Mesenchymal stem cell (in vitro differentiated cells and primary cell): ENCODE measurements at regions not wholly inside any gene's neighbourhood (a gene's known extent, or its start where the extent isn't known, plus 50 kb on each side); places are given as distances from the start of the nearest gene placed in this dataset.
A peak's percentile ranks its signal among the peaks of the same experiment; 100 is the strongest.

Experiments used
- DNase-seq: peaks from one replicate; pipeline ENCODE4 v3.0.0-alpha.2; 2013
- H2AFZ ChIP-seq: one replicate; pipeline ENCODE4 v1.6.1; 2013; ENCODE audit warnings: low read depth, mild to moderate bottlenecking, control low read depth, inconsistent platforms, low read length, moderate library complexity
- H2AK5ac ChIP-seq: 2 replicates; pipeline ENCODE4 v1.6.1; 2013; ENCODE audit warnings: low read length, moderate library complexity, mild to moderate bottlenecking, inconsistent platforms; ENCODE audit not compliant: severe bottlenecking
- H2BK120ac ChIP-seq: one replicate; pipeline ENCODE4 v1.6.1; 2013; ENCODE audit warnings: low read depth, mild to moderate bottlenecking, inconsistent platforms, low read length, moderate library complexity
- H2BK12ac ChIP-seq, 2 experiments: one replicate each; pipeline ENCODE4 v1.6.1; 2013; ENCODE audit warnings: inconsistent platforms in 2 of 2, low read length in 2 of 2, mild to moderate bottlenecking in 2 of 2, moderate library complexity in 2 of 2, control low read depth in 1 of 2
- H2BK15ac ChIP-seq: one replicate; pipeline ENCODE4 v1.6.1; 2013; ENCODE audit warnings: mild to moderate bottlenecking, low read depth, inconsistent platforms; ENCODE audit not compliant: poor library complexity, severe bottlenecking
- H2BK5ac ChIP-seq: 2 replicates; pipeline ENCODE4 v1.6.1; 2013; ENCODE audit warnings: low read depth, mild to moderate bottlenecking, low read length, control low read depth, inconsistent platforms; ENCODE audit not compliant: poor library complexity, severe bottlenecking
- H3K14ac ChIP-seq, 2 experiments: one replicate each; pipeline ENCODE4 v1.6.1; 2013; ENCODE audit warnings: inconsistent platforms in 2 of 2, low read length in 2 of 2, control low read depth in 1 of 2, mild to moderate bottlenecking in 1 of 2, moderate library complexity in 1 of 2
- H3K18ac ChIP-seq, 2 experiments: one replicate each; pipeline ENCODE4 v1.6.1; 2013; ENCODE audit warnings: inconsistent platforms in 2 of 2, low read length in 2 of 2, control low read depth in 1 of 2, low read depth in 1 of 2, mild to moderate bottlenecking in 1 of 2
- H3K23ac ChIP-seq, 2 experiments: one replicate each; pipeline ENCODE4 v1.6.1; 2013; ENCODE audit warnings: inconsistent platforms in 2 of 2, low read length in 2 of 2, mild to moderate bottlenecking in 2 of 2, moderate library complexity in 2 of 2, control low read depth in 1 of 2
- H3K27ac ChIP-seq: 2 replicates; pipeline ENCODE4 v1.5.1; 2013; ENCODE audit warnings: mild to moderate bottlenecking, moderate library complexity, low read length, control low read depth, inconsistent platforms; ENCODE audit not compliant: poor library complexity, severe bottlenecking
- H3K27me3 ChIP-seq, 2 experiments: 2 replicates each; pipeline versions ENCODE4 v1.6.1 to v1.7.0; 2013; ENCODE audit warnings: low read length in 2 of 2, mild to moderate bottlenecking in 2 of 2, moderate library complexity in 2 of 2, control low read depth in 1 of 2, inconsistent platforms in 1 of 2; ENCODE audit not compliant: control insufficient read depth in 1 of 2, insufficient read depth in 1 of 2
- H3K36me3 ChIP-seq, 2 experiments: 2 replicates each; pipeline versions ENCODE4 v1.6.1 to v1.7.0; 2013; ENCODE audit warnings: low read length in 2 of 2, control low read depth in 1 of 2, inconsistent platforms in 1 of 2, low read depth in 1 of 2, mild to moderate bottlenecking in 1 of 2; ENCODE audit not compliant: insufficient read depth in 2 of 2, control insufficient read depth in 1 of 2
- H3K4ac ChIP-seq, 2 experiments: one replicate each; pipeline ENCODE4 v1.6.1; 2013; ENCODE audit warnings: inconsistent platforms in 2 of 2, low read length in 2 of 2, mild to moderate bottlenecking in 2 of 2, moderate library complexity in 2 of 2, control low read depth in 1 of 2, low read depth in 1 of 2
- H3K4me1 ChIP-seq: 2 replicates; pipeline ENCODE4 v1.6.1; 2013; ENCODE audit warnings: low read depth, low read length, control low read depth; ENCODE audit not compliant: control insufficient read depth, insufficient read depth
- H3K4me2 ChIP-seq: 2 replicates; pipeline ENCODE4 v1.6.1; 2013; ENCODE audit warnings: low read length, mild to moderate bottlenecking, inconsistent platforms; ENCODE audit not compliant: poor library complexity, severe bottlenecking
- H3K4me3 ChIP-seq, 2 experiments: 2 replicates each; pipeline versions ENCODE4 v1.5.1 to v1.7.0; 2013; ENCODE audit warnings: low read length in 2 of 2, mild to moderate bottlenecking in 2 of 2, control low read depth in 1 of 2, low read depth in 1 of 2; ENCODE audit not compliant: insufficient read depth in 1 of 2
- H3K79me1 ChIP-seq: replicated peaks from 2 replicates; pipeline ENCODE4 v1.6.1; 2013; ENCODE audit warnings: mild to moderate bottlenecking, control low read depth, low read length, inconsistent platforms; ENCODE audit not compliant: poor library complexity, severe bottlenecking
- H3K9ac ChIP-seq: 2 replicates; pipeline ENCODE4 v1.7.0; 2013; ENCODE audit warnings: mild to moderate bottlenecking, low read length, moderate library complexity
- H3K9me3 ChIP-seq: 2 replicates; pipeline ENCODE4 v1.7.0; 2013; ENCODE audit warnings: mild to moderate bottlenecking, low read length; ENCODE audit not compliant: control insufficient read depth
- H4K8ac ChIP-seq: one replicate; pipeline ENCODE4 v1.6.1; 2013; ENCODE audit warnings: inconsistent platforms, mild to moderate bottlenecking, low read length, moderate library complexity
- H4K91ac ChIP-seq: one replicate; pipeline ENCODE4 v1.6.1; 2013; ENCODE audit warnings: mild to moderate bottlenecking, low read length, inconsistent platforms
- WGBS: methylation state at CpG from one replicate; pipeline ENCODE4 v1.1.7; 2013; ENCODE audit warnings: mixed read lengths; 5-methylcytosine and 5-hydroxymethylcytosine counted together

- H4K91ac ChIP-seq = no peak overlapping the region
- peak overlapping the region in 1 of 2 experiments; percentile 14 for H3K18ac ChIP-seq
- peaks cover 17% of the 10 kb centered on the region for H3K4me1 ChIP-seq
- H3K23ac ChIP-seq = no peak overlapping the region
- no peaks in the 10 kb centered on the region for H3K27me3 ChIP-seq
- no peak overlapping the region for H3K9ac ChIP-seq
- H3K36me3 ChIP-seq = no peaks in the 10 kb centered on the region
- H2AFZ ChIP-seq = no peak overlapping the region
- DNase-seq = no peak
- H2BK12ac ChIP-seq = peak overlapping the region in 1 of 2 experiments; percentile 47
- H2BK120ac ChIP-seq = no peak overlapping the region
- no peak overlapping the region for H3K14ac ChIP-seq
- no peak overlapping the region for H2BK5ac ChIP-seq
- no peak overlapping the region for H3K4me2 ChIP-seq
- H3K4ac ChIP-seq = no peak overlapping the region
- 95% methylated on average over 4 of the region's 4 CpGs for WGBS
- no peak overlapping the region for H2AK5ac ChIP-seq
- H2BK15ac ChIP-seq = peak overlapping the region; percentile 82
- no peak overlapping the region for H3K27ac ChIP-seq
- no peak overlapping the region for H4K8ac ChIP-seq
- no peaks in the 10 kb centered on the region for H3K79me1 ChIP-seq
- H3K9me3 ChIP-seq = no peaks in the 10 kb centered on the region
- H3K4me3 ChIP-seq = no peak overlapping the region
Measured at GRCh38 chr13:44304433-44304725, 69.2 kb upstream of the SERP2 start.

DNA sequence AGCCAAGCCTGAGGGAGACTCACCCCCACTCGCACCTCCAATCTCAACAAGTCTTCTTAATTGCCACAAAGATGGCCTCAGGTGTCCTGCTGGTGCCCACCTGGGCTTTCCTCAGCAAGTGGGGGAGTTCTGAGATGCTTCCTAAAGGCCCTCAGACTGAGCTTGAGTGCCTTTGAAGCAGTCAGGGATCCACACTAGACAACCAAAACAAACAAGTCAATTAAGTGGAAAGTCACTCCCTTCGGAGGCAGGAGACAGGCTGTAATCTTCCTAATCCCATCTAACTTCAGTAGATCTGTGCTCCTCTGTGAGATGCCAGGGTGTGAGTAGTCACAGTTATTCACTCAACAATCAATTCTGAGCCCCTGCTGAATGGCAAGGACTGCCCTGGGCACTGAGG is 68.3 kb upstream of the SERP2 start:
- Histone ChIP-seq H2AK5ac (peak overlapping the region; percentile 28), H2BK120ac (no peak overlapping the region), H3K4me3 (no peak overlapping the region), H3K9ac (no peak overlapping the region), H2BK12ac (peak overlapping the region; percentile 51 to 85), H4K8ac (peak overlapping the region; percentile 19), H3K36me3 (no peaks in the 10 kb centered on the region), H3K4me2 (no peak overlapping the region), H3K23ac (no peak overlapping the region), H3K9me3 (no peaks in the 10 kb centered on the region), H3K27ac (no peak overlapping the region), H4K91ac (no peak overlapping the region), H3K14ac (no peak overlapping the region), H3K4me1 (peaks cover 17% of the 10 kb centered on the region), H3K79me1 (no peaks in the 10 kb centered on the region), H2AFZ (no peak overlapping the region), H2BK5ac (no peak overlapping the region), H2BK15ac (no peak overlapping the region), H3K27me3 (no peaks in the 10 kb centered on the region), H3K4ac (no peak overlapping the region), H3K18ac (peak overlapping the region; percentile 45 to 63)
- no peak for DNase-seq
- 62% methylated on average over 2 of the region's 2 CpGs for WGBS

GRCh38 chr13:44305917-44306370 is 67.7 kb upstream of the SERP2 start:
- Histone ChIP-seq H3K36me3 (no peaks in the 10 kb centered on the region), H3K4me2 (no peak overlapping the region), H3K79me1 (no peaks in the 10 kb centered on the region), H3K23ac (no peak overlapping the region), H3K9ac (peak overlapping the region; percentile 58), H3K27me3 (no peaks in the 10 kb centered on the region), H2BK5ac (no peak overlapping the region), H3K4me3 (no peak overlapping the region), H3K4me1 (peaks cover 18% of the 10 kb centered on the region), H3K14ac (peak overlapping the region in 1 of 2 experiments; percentile 81), H2BK120ac (no peak overlapping the region), H3K18ac (peak overlapping the region in 1 of 2 experiments; percentile 75), H2AK5ac (peak overlapping the region; percentile 39), H2BK15ac (no peak overlapping the region), H3K27ac (peak overlapping the region; percentile 62), H2BK12ac (peak overlapping the region in 1 of 2 experiments; percentile 82), H4K8ac (peak overlapping the region; percentile 52), H2AFZ (no peak overlapping the region), H4K91ac (no peak overlapping the region), H3K4ac (peak overlapping the region in 1 of 2 experiments; percentile 76), H3K9me3 (no peaks in the 10 kb centered on the region)
- 44% methylated on average over 4 of the region's 4 CpGs for WGBS
- peak; percentile 37 for DNase-seq

DNA sequence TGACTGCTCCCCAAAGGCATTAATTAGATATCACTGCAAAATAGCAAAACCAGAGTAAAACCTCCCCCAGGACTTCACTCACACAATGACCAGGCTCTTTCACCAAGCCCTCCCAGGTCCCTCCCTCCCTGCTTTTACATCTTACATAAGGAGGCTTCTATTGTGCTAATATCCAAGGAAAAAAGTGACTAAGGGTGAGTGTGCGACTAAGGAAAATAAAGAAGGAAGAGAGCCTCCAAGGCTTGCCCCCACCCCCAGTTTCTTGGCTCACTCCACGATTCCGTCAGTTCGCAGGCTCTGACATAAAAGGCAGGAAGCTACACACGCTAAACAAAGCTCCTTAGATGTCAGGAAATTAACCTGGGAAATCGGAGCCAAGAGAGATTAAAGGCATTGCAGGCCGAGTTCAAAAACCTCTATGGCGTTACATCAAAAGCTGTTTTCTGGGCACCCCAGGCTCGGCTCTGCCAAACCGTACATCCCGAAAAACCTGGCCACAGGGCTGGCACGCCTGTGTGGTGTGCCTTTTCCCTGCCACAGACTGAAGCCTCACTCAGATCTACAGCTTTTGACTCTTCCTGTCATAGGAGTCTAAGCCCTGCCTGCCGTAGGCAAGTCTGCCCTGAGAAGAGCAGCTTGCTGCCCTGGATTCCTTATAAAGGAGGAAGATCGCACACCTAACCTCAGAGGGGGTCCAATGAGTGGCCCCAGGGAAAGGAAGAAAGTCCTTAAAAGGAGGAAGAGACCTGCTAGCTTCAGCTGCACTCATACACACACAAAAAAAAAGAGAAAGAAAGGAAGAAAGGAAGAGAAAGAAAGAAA is 67.0 kb upstream of the SERP2 start:
- H2AFZ ChIP-seq = no peak overlapping the region
- H3K27ac ChIP-seq = peak overlapping the region; percentile 72
- H3K4me1 ChIP-seq = peaks cover 22% of the 10 kb centered on the region
- H3K27me3 ChIP-seq = no peaks in the 10 kb centered on the region
- peak overlapping the region; percentile 97 for H4K8ac ChIP-seq
- H2BK12ac ChIP-seq = peak overlapping the region; percentile 82 to 94
- peak overlapping the region; percentile 73 to 76 for H3K4ac ChIP-seq
- peak overlapping the region; percentile 75 to 87 for H3K18ac ChIP-seq
- peak; percentile 94 for DNase-seq
- peak overlapping the region; percentile 39 for H2AK5ac ChIP-seq
- peak overlapping the region; percentile 70 for H2BK15ac ChIP-seq
- no peak overlapping the region for H3K23ac ChIP-seq
- no peak overlapping the region for H3K14ac ChIP-seq
- H3K4me3 ChIP-seq = no peak overlapping the region
- no peaks in the 10 kb centered on the region for H3K79me1 ChIP-seq
- H2BK120ac ChIP-seq = peak overlapping the region; percentile 86
- peak overlapping the region; percentile 30 for H3K4me2 ChIP-seq
- peak overlapping the region; percentile 48 for H4K91ac ChIP-seq
- peak overlapping the region; percentile 80 for H2BK5ac ChIP-seq
- peak overlapping the region; percentile 60 for H3K9ac ChIP-seq
- 6% methylated on average over 12 of the region's 14 CpGs for WGBS
- H3K9me3 ChIP-seq = no peaks in the 10 kb centered on the region
- H3K36me3 ChIP-seq = no peaks in the 10 kb centered on the region
